Pons (tissue), 1 donor: ENCODE measurements at regions not wholly inside any gene's neighbourhood (a gene's known extent, or its start where the extent isn't known, plus 50 kb on each side); places are given as distances from the start of the nearest gene placed in this dataset.
A peak's percentile ranks its signal among the peaks of the same experiment; 100 is the strongest.
"Not testable (repeated sequence)": the region's sequence is repeated elsewhere in the genome, so short reads cannot be mapped to it uniquely, and the experiment has no call there.

Experiments
- DNase-seq: peaks from one replicate; pipeline ENCODE4 v3.0.0-alpha.2; 2016; ENCODE audit warnings: low spot score

DNA sequence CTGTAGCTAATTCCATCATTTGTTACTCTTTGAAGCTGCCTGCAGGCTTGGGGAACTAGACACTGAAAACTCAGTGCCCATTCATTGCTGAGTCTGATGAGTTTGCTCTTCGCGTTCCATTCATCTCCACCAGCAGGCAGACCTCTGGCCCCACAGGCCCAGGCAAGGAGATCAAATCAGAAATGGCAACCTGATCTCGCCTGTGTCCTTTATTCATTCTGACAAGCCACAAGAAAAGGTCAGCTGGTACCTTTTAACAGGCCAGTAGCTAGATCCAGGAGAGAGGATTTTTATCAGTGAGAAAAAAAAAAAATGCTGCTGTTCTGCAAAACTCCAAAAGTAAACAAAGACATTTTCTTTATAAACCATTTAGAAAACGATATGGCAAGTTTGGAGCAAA lies 742.5 kb downstream of the ETS1 start:
- no peak for DNase-seq

GRCh38 chr11:127843483-127844396 lies 743.6 kb downstream of the ETS1 start:
- DNase-seq, result peak; percentile 67

GRCh38 chr11:127825183-127825582 lies 762.2 kb downstream of the ETS1 start:
- DNase-seq, result no peak

- no peak for DNase-seq
Measured at GRCh38 chr11:127818625-127819024, 768.7 kb downstream of the ETS1 start.

DNA sequence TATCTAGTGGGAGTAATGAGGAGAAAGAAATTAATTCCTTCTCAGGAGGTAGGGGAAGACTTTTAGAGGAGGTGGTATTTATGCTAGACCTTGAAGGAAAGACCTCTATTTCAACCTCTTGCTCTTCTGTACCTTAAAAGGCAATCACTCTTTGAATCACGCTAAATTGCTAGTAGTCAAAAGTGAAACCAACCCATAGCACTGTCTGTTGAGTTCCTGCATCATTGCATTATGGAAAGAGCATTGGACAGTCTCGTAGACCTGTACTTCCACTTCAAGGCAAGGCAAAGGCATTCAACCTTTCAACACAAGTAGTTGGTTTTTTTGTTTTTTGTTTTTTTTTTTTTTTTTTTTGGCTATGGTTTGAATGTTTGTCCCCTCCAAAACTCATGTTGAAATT lies 770.4 kb downstream of the ETS1 start:
- DNase-seq, result no peak

DNA sequence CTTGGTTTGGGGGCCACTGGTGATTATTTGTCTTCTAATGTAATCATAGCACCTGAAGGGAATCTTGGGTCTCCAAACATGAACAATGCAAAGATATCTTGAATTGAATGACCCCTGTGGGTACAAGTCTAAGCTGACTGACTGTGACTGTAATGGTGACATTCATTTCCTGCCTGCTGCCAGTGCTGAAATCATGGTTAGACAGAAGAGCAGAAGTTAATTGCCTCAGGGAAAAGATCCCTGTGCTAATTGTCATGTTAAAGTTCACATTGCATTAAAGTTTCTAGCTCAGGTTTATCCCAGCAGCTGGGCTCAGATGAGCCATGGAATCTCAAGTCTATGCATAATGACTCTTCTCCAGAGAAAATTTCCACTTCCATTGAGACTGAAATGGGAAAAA lies 772.0 kb downstream of the ETS1 start:
- no peak for DNase-seq

- no peak for DNase-seq
Measured at GRCh38 chr11:127806501-127806900, 780.9 kb downstream of the ETS1 start.

- no peak for DNase-seq
Measured at GRCh38 chr11:127805771-127806170, 781.6 kb downstream of the ETS1 start.

GRCh38 chr11:127804747-127805400 lies 782.5 kb downstream of the ETS1 start:
- DNase-seq, result peak; percentile 2

- no peak for DNase-seq
Measured at GRCh38 chr11:127803755-127804154, 783.6 kb downstream of the ETS1 start.

GRCh38 chr11:127800989-127801688 lies 786.2 kb downstream of the ETS1 start:
- no peak for DNase-seq

DNA sequence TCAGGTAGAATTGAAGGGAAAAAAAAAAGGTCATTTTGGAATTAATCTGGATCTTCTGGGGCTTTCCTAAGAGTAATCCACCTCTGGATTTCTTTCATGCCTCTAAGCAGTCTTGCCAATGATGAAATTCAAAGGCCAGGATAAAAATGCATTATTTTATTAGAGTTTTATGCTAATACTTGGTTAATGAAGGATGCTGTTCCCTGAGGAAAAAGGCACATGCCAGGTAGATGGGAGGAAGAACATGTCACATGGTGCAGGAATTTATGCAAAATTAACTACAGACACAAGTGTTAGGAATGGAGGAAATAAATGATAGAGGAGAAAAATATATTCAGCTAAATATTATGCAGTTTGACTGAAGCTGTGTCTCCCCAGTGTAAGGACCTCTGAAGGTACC lies 792.0 kb downstream of the ETS1 start:
- no peak for DNase-seq

GRCh38 chr11:127791844-127792243 lies 791.3 kb upstream of the KIRREL3 start:
- no peak for DNase-seq

DNA sequence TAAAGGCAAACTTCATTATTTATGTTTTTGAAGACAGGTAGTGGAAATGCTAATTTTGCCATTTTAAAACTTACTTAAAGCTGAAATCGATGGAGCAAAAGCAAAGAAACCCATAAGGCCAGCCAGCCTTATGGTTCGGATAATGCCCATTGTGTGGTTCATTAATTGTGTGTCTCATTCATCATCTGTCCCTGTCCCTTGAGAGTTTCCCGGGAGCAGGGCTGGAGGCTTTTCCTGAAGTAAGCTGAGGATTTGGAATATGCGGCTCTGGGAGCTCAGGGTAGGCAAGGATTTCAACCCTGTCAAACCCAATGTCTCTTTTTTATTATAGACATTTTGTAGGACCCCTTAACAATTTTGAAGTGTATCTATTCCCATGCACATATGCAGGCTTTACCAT lies 790.0 kb upstream of the KIRREL3 start:
- no peak for DNase-seq

DNA sequence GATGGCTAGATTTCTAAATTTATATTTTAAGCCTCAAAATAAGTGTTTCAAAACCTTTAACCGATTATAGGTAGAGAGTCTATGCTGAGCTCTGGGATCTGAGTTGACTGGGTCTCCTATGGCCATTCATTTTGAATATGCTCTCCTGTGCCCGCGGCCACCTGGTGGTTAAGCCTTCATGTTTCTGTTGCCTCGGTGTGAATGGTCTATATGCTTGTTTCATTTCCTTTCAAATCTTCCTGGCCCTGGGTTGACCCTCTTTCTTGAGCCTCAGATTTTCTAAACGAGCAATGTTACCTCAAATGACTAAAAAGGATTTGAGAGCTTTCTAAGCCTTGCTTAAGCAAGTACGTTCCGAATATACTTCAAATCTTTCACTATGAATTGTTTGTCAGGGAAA lies 789.4 kb upstream of the KIRREL3 start:
- DNase-seq, result no peak

DNA sequence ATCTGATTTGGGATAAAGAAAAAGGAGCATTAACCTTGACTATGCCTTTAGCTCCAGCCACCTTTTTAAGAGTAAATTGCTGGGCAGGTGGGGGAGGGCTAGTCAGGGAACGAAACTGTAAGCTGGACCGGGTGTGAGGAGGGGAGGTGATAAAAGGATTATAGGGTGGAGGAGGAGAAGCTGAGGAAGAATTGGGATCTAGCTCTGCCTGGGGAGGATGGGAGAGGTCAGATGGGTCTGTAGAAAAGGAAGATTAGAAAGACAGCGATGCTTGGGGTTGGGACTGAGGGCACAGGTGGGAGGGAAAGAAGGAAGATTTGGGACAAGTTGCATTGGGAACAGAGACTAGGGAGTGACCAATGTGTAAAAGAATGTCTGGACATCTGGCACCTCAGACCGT lies 772.4 kb upstream of the KIRREL3 start:
- DNase-seq, result not testable (repeated sequence)

DNA sequence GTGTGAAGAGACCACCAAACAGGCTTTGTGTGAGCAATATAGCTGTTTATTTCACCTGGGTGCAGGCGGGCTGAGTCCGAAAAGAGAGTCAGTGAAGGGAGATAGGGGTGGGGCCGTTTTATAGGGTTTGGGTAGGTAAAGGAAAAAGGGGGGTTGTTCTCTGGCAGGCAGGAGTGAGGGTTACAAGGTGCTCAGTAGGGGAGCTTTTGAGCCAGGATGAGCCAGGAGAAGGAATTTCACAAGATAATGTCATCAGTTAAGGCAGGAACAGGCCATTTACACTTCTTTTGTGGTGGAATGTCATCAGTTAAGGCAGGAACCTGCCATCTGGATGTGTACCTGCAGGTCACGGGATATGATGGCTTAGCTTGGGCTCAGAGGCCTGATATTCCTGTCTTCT lies 768.4 kb upstream of the KIRREL3 start:
- not testable (repeated sequence) for DNase-seq

DNA sequence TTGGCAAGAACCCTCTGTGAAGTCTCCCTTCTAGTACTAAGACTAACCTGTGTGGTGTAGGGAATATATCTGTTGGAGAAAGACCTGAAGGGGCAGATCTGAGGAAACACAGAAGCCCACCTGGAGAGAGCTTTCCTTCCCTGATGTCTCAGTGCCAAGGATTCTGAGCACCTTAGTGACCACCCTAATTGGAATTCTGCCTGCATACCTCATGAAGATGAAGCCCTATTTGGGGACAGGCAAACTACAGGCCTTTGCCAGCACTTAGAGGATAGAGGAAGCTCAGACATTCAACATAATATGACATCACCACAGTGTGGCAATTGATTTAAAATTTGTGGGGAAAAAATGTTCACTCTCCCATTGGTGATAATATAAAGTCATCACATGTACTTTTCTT lies 766.2 kb upstream of the KIRREL3 start:
- no peak for DNase-seq

- no peak for DNase-seq
Measured at GRCh38 chr11:127738771-127739286, 738.3 kb upstream of the KIRREL3 start.

- DNase-seq, result no peak
Measured at GRCh38 chr11:127737499-127737898, 736.9 kb upstream of the KIRREL3 start.

- DNase-seq, result peak; percentile 11
Measured at GRCh38 chr11:127733552-127733951, 733.0 kb upstream of the KIRREL3 start.

DNA sequence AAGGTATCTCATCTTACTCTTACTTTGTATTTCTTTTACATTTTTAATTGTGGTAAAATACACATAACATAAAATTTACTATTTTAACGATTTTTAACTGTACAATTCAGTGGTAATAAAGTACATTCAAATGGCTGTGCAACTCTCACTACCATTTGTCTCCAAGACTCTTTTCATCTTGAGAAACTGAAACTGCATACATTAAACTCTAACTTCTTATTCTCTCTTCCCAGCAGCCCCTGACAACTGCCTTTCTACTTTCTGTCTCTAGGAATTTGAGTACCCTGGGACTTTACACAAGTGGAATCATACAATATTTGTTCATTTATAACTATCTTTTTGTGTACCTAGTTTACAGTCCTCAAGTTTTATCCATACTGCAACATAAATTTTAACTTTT lies 725.8 kb upstream of the KIRREL3 start:
- DNase-seq, result no peak

DNA sequence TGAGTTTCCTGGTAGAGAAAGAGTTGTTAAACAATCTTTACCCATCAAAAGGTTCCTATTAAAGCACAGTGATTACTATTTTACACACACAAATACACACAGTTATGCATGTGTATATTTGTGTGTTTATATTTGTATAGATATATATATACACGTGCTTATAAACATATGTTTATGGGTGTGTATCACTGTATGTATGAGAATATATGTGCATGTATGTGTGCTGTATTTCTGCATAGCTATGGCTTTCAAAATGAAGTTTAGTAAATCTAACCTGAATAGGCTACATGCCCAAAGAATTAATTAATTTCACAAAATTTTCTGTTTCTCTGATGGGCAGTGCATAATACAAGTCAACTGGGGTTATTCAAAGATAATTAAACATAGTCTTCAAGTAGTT lies 723.1 kb upstream of the KIRREL3 start:
- no peak for DNase-seq
